ENCODE measurements at regions not wholly inside any gene's neighbourhood (a gene's known extent, or its start where the extent isn't known, plus 50 kb on each side); places are given as distances from the start of the nearest gene placed in this dataset.
"Not testable (repeated sequence)": the region's sequence is repeated elsewhere in the genome, so short reads cannot be mapped to it uniquely, and the experiment has no call there.

- Histone ChIP-seq H3K27ac (no peak overlapping the region), H3K36me3 (peaks cover 0 to 3% (median 0%) of the 10 kb centered on the region in 6 donors), H3K4me1 (peaks cover 0 to 53% (median 7%) of the 10 kb centered on the region in 6 donors), H3K27me3 (replicated peaks in 1 of 7) (no peaks in the 10 kb centered on the region), H3K9me3 (no peaks in the 10 kb centered on the region), H3K4me3 (no peak overlapping the region)
- WGBS, 5 donors: 95 to 99% (median 96%) methylated on average over 4 of the region's 4 CpGs
- intact Hi-C loops (cut with DNase I; ENCODE audit: low total_unique reads): no loop called here
- TF ChIP-seq POLR2A (IDR thresholded peaks at IDR 0.05) (no peak), POLR2AphosphoS5 (IDR thresholded peaks at IDR 0.05) (no peak)
- TF ChIP-seq, protein P1, sequence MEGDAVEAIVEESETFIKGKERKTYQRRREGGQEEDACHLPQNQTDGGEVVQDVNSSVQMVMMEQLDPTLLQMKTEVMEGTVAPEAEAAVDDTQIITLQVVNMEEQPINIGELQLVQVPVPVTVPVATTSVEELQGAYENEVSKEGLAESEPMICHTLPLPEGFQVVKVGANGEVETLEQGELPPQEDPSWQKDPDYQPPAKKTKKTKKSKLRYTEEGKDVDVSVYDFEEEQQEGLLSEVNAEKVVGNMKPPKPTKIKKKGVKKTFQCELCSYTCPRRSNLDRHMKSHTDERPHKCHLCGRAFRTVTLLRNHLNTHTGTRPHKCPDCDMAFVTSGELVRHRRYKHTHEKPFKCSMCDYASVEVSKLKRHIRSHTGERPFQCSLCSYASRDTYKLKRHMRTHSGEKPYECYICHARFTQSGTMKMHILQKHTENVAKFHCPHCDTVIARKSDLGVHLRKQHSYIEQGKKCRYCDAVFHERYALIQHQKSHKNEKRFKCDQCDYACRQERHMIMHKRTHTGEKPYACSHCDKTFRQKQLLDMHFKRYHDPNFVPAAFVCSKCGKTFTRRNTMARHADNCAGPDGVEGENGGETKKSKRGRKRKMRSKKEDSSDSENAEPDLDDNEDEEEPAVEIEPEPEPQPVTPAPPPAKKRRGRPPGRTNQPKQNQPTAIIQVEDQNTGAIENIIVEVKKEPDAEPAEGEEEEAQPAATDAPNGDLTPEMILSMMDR (IDR thresholded peaks at IDR 0.05 in 8 of 11, conservative IDR thresholded peaks at IDR 0.05 in 3 of 11): no peak
- DNase-seq: no peak
Measured at GRCh38 chr17:30605523-30605922, 128.3 kb downstream of the GOSR1 start.

- Histone ChIP-seq H3K36me3 (no peaks in the 10 kb centered on the region), H3K4me3 (no peak overlapping the region), H3K27ac (no peak overlapping the region), H3K4me1 (peaks cover 0 to 55% (median 8%) of the 10 kb centered on the region in 6 donors), H3K27me3 (replicated peaks in 1 of 7) (no peaks in the 10 kb centered on the region), H3K9me3 (no peaks in the 10 kb centered on the region)
- intact Hi-C loops (cut with DNase I; ENCODE audit: low total_unique reads): no loop called here
- whole genome bisulfite sequencing, 5 donors: 85 to 93% (median 92%) methylated on average over 1 of the region's 1 CpG
- DNase-seq: no peak
- no peak for TF ChIP-seq POLR2AphosphoS5 (IDR thresholded peaks at IDR 0.05)
- no peak for TF ChIP-seq POLR2A (IDR thresholded peaks at IDR 0.05)
- TF ChIP-seq, protein P1 (IDR thresholded peaks at IDR 0.05 in 8 of 11, conservative IDR thresholded peaks at IDR 0.05 in 3 of 11): no peak
Measured at GRCh38 chr17:30605027-30605426, 127.8 kb downstream of the GOSR1 start.

- intact Hi-C loops (cut with DNase I; ENCODE audit: low total_unique reads): not testable (repeated sequence)
- whole genome bisulfite sequencing, 5 donors: 86 to 100% (median 100%) methylated on average over 1 to 2 of the region's 2 CpGs
Measured at GRCh38 chr17:30602396-30602795, 125.2 kb downstream of the GOSR1 start.

DNA sequence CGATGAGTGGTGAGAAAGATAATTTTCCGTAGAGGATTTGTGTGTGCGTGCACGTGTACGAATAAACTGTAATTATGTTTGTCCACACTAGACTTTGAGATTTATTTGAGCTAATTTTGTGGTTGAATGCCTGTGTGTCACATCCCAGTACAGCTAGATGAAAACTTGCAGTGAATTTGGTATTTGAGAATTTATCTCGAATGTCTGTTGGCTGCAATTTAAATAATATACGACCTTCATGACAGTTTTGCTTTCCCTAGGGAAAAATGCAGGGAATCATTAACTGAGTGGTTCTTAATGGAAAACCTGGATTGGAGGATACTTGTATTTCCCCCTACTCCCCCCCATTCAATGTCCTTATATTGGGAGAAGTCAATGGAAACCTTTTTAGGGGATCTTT, 124.8 kb downstream of the GOSR1 start:
- H3K36me3 ChIP-seq; H3K27ac ChIP-seq; H3K9me3 ChIP-seq; H3K27me3 ChIP-seq (replicated peaks in 1 of 7); DNase-seq; intact Hi-C loops (cut with DNase I; ENCODE audit: low total_unique reads): not testable (repeated sequence)
- WGBS, 5 donors: 62 to 78% (median 69%) methylated on average over 7 of the region's 7 CpGs
- H3K4me1 ChIP-seq: peaks cover 0 to 61% (median 17%) of the 10 kb centered on the region in 6 donors
- H3K4me3 ChIP-seq: peak overlapping the region in 2 of 8 donors; percentile 43 to 85

More at GRCh38 chr17:30602396-30602795, 125.2 kb downstream of the GOSR1 start:
- H3K4me3 ChIP-seq; H3K36me3 ChIP-seq; H3K9me3 ChIP-seq; H3K27me3 ChIP-seq (replicated peaks in 1 of 7); DNase-seq; H3K27ac ChIP-seq: not testable (repeated sequence)
- peaks cover 0 to 65% (median 17%) of the 10 kb centered on the region in 6 donors for H3K4me1 ChIP-seq

- DNase-seq: no peak
- peak overlapping the region; percentile 54 to 89 (median 86) for H3K4me3 ChIP-seq
- no peak for TF ChIP-seq POLR2AphosphoS5 (IDR thresholded peaks at IDR 0.05)
- TF ChIP-seq, protein P1 (IDR thresholded peaks at IDR 0.05 in 8 of 11, conservative IDR thresholded peaks at IDR 0.05 in 3 of 11): no peak
- no peak for TF ChIP-seq POLR2A (IDR thresholded peaks at IDR 0.05)
- peaks cover 0 to 3% (median 0%) of the 10 kb centered on the region in 8 donors for H3K9me3 ChIP-seq
- peaks cover 0 to 52% (median 17%) of the 10 kb centered on the region in 6 donors for H3K4me1 ChIP-seq
- peak overlapping the region; percentile 92 to 98 (median 96) for H3K27ac ChIP-seq
- intact Hi-C loops (cut with DNase I; ENCODE audit: low total_unique reads): no loop called here
- H3K36me3 ChIP-seq: no peaks in the 10 kb centered on the region
- H3K27me3 ChIP-seq (replicated peaks in 1 of 7): no peaks in the 10 kb centered on the region
- WGBS, 5 donors: 0 to 3% (median 1%) methylated on average over 36 to 49 of the region's 49 CpGs
Measured at GRCh38 chr17:30600830-30601494, 123.8 kb downstream of the GOSR1 start.
